Psoas muscle (tissue), 7 donors: ENCODE measurements at regions not wholly inside any gene's neighbourhood (a gene's known extent, or its start where the extent isn't known, plus 50 kb on each side); places are given as distances from the start of the nearest gene placed in this dataset.

ENCODE experiments used
- ATAC-seq, 4 donors: fragments of 200-7000 bp; cut with Tn5 transposase; one replicate each; pipeline ENCODE4 v1.9.1; 2020; ENCODE audit warnings: moderate library complexity in 3 of 4, mild to moderate bottlenecking in 2 of 4
- DNase-seq, 2 donors: peaks; one replicate each; pipeline ENCODE4 v3.0.0-alpha.2; 2020
- H3K27ac ChIP-seq: fragments of 200-600 bp; one replicate; pipeline ENCODE4 v1.8.0; 2022
- H3K27me3 ChIP-seq, 3 donors: fragments of 200-600 bp in 1 of 3; one replicate each; pipeline versions ENCODE4 v1.6.1 to v1.8.0; 2013 to 2022; ENCODE audit warnings: low read length in 2 of 3, mild to moderate bottlenecking in 2 of 3, moderate library complexity in 1 of 3; ENCODE audit not compliant: insufficient read depth in 3 of 3
- H3K36me3 ChIP-seq, 2 donors: fragments of 200-600 bp in 1 of 2; one replicate each; pipeline versions ENCODE4 v1.6.1 to v1.8.0; 2013 to 2022; ENCODE audit warnings: low read depth in 1 of 2, mild to moderate bottlenecking in 1 of 2, moderate library complexity in 1 of 2; ENCODE audit not compliant: insufficient read depth in 1 of 2
- H3K4me1 ChIP-seq: fragments of 200-600 bp; one replicate; pipeline ENCODE4 v1.8.0; 2022
- H3K4me3 ChIP-seq: fragments of 200-600 bp; one replicate; pipeline ENCODE4 v1.8.0; 2022; ENCODE audit warnings: mild to moderate bottlenecking
- H3K9me3 ChIP-seq: fragments of 200-600 bp; one replicate; pipeline ENCODE4 v1.8.0; 2022
- CTCF ChIP-seq: fragments of 200-600 bp; IDR thresholded peaks from one replicate; pipeline ENCODE4 v1.8.0; 2022; ENCODE audit warnings: antibody characterized with exemption
- WGBS, 3 donors: extraction: QIAGEN DNeasy Blood & Tissue Kit; methylation state at CpG; one replicate each; pipeline versions ENCODE4 v1.1.6 to v1.1.7; 2013; 5-methylcytosine and 5-hydroxymethylcytosine counted together
- intact Hi-C, 2 donors: fragments of 100-400 bp; cut with DNase I; formaldehyde crosslinking; loops; one replicate each; pipeline versions ENCODE4 v1.11.0 to v1.14.2; 2022
- donor health status: healthy with polysubstance abuse.
- donor health status: DM: no; HTN: no; CAD: no; lungs with moderate emphysema.
- donor health status: Bipolar disorder and iron deficiency.
- donor health status: healthy.
- donor health status: DM: yes; HTN: yes; CAD: no.
- donor health status: DM: no; HTN: no; CAD: no.
- donor health status: DM: yes; HTN: yes; CAD: no.

DNA sequence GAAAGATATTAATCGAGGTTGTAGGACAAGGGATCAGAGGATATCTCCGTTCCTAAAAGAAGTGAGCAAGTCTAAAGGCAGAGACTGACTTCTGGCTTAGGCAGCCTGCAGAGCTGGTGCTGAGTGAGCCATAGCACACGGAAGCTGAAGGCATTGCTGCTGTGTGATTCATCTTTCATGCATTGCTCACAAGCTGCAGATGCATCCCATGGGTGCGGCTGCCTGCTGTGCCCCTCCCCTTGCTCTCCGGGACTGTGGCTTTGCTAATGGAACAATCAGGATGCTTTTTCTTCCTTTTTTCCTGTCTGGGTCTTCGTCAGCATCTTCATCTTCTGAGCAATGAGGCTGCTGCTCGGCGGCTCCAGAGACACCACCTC lies 341.4 kb downstream of the DIRAS2 start:
- peak in 2 of 4 donors; percentile 57 to 58 for ATAC-seq
- Histone ChIP-seq H3K36me3 (no peaks in the 10 kb centered on the region), H3K27ac (no peak overlapping the region), H3K4me1 (peaks cover 4% of the 10 kb centered on the region), H3K4me3 (no peak overlapping the region), H3K9me3 (no peaks in the 10 kb centered on the region), H3K27me3 (peaks cover 0 to 6% (median 3%) of the 10 kb centered on the region in 3 donors)
- peak; percentile 35 to 53 for DNase-seq
- no peak for TF ChIP-seq CTCF
- WGBS, 3 donors, result 11 to 19% (median 14%) methylated on average over 8 of the region's 8 CpGs
- intact Hi-C loops, result no loop called here

- 74 to 84% (median 80%) methylated on average over 4 of the region's 4 CpGs for WGBS, 3 donors
- Histone ChIP-seq H3K9me3 (no peaks in the 10 kb centered on the region), H3K36me3 (no peaks in the 10 kb centered on the region), H3K4me3 (no peak overlapping the region), H3K27me3 (peaks cover 0 to 6% (median 3%) of the 10 kb centered on the region in 3 donors), H3K4me1 (no peaks in the 10 kb centered on the region), H3K27ac (no peak overlapping the region)
- intact Hi-C loops, result no loop called here
- no peak for DNase-seq
- ATAC-seq, result no peak
- no peak for TF ChIP-seq CTCF
Measured at GRCh38 chr9:90303655-90304054, 339.0 kb downstream of the DIRAS2 start.

DNA sequence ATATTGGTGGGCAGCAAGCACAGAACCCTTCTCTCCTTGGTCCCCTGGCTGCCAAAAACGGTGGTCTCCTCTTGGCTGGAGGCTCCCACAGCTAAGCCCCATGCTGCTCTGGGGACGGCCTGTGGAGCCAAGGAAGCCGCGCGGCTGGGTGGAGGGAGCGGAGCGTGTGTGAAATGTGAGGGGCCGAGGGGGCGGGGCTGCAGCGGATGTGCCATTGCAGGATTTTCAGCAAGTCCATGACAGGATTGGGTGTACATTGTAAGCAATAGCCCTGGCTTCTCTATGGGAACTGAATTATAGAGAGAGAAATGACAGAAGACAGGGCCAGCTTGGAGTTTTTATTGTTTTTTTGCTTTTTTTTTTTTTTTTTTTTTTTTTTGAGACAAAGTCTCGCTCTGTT lies 336.5 kb downstream of the DIRAS2 start:
- Histone ChIP-seq H3K4me3 (no peak overlapping the region), H3K9me3 (no peaks in the 10 kb centered on the region), H3K36me3 (no peaks in the 10 kb centered on the region), H3K4me1 (no peaks in the 10 kb centered on the region), H3K27ac (no peak overlapping the region), H3K27me3 (peaks cover 0 to 6% (median 3%) of the 10 kb centered on the region in 3 donors)
- DNase-seq, result no peak
- WGBS, 3 donors, result 76 to 91% (median 87%) methylated on average over 11 of the region's 11 CpGs
- ATAC-seq, result no peak
- intact Hi-C loops, result no loop called here
- TF ChIP-seq CTCF, result no peak

DNA sequence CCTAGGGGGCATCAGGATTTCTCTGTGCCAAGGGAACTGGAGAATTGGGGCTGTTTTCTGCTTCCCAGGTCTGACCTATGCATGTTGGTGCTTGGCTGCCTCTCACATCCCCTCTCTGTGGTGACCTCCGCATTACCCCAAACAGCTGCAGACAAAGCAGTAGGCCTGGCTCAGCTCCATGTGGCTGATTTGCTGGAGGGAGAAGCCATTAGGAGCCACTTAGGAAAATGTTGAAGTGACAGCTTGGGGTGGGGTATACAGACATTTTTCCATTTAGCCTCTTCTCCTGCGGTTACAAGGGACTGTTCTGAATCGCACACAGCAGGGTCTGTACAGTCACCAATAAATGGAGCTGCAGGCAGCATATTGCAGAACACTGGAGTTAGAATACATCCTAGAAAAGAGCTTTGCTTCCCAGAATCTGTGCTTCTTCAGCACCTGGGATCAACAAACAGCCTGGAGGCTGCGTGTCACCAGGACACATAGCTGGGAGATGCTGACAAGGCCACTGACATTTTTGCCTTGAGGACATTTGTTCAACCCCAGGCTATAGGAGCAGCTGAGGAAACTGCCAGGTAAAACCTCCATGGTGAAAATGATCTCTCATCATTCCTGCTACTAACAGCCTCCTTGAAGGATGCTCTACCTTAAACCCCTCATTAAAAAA lies 335.3 kb downstream of the DIRAS2 start:
- WGBS, 3 donors, result 24 to 32% (median 31%) methylated on average over 4 of the region's 4 CpGs
- no peak for DNase-seq
- no peak overlapping the region for H3K27ac ChIP-seq
- TF ChIP-seq CTCF, result no peak
- no peak overlapping the region for H3K4me3 ChIP-seq
- H3K4me1 ChIP-seq, result no peaks in the 10 kb centered on the region
- no peaks in the 10 kb centered on the region for H3K36me3 ChIP-seq
- intact Hi-C loops, result no loop called here
- H3K27me3 ChIP-seq, result peaks cover 0 to 6% (median 3%) of the 10 kb centered on the region in 3 donors
- no peak for ATAC-seq
- no peaks in the 10 kb centered on the region for H3K9me3 ChIP-seq

GRCh38 chr9:90307891-90308290 lies 334.7 kb downstream of the DIRAS2 start:
- peaks cover 0 to 6% (median 3%) of the 10 kb centered on the region in 3 donors for H3K27me3 ChIP-seq
- TF ChIP-seq CTCF, result no peak
- no peak for ATAC-seq
- no peak overlapping the region for H3K27ac ChIP-seq
- 63 to 81% (median 65%) methylated on average over 4 of the region's 4 CpGs for WGBS, 3 donors
- DNase-seq, result no peak
- intact Hi-C loops, result no loop called here
- H3K9me3 ChIP-seq, result no peaks in the 10 kb centered on the region
- H3K4me1 ChIP-seq, result no peaks in the 10 kb centered on the region
- H3K4me3 ChIP-seq, result no peak overlapping the region
- H3K36me3 ChIP-seq, result no peaks in the 10 kb centered on the region
